Ishikawa (cell line): ENCODE measurements at regions not wholly inside any gene's neighbourhood (a gene's known extent, or its start where the extent isn't known, plus 50 kb on each side); places are given as distances from the start of the nearest gene placed in this dataset.

ENCODE experiments used
- CREB1 ChIP-seq: IDR thresholded peaks from 2 replicates; pipeline ENCODE4 v1.6.1; 2012; ENCODE audit warnings: low read depth
- EP300 ChIP-seq: IDR thresholded peaks from 2 replicates; pipeline ENCODE4 v1.6.1; 2012; ENCODE audit warnings: borderline replicate concordance
- FOXM1 ChIP-seq: IDR thresholded peaks from 2 replicates; pipeline ENCODE4 v1.6.1; 2012; ENCODE audit warnings: low read depth, borderline replicate concordance
- MAX ChIP-seq: IDR thresholded peaks from 2 replicates; pipeline ENCODE4 v1.6.1; 2012
- RAD21 ChIP-seq: IDR thresholded peaks from 2 replicates; pipeline ENCODE4 v1.6.1; 2012; ENCODE audit warnings: low read depth
- REST ChIP-seq: IDR thresholded peaks from 2 replicates; pipeline ENCODE4 v1.6.1; 2012; ENCODE audit warnings: low read depth, mild to moderate bottlenecking
- TAF1 ChIP-seq: IDR thresholded peaks from 2 replicates; pipeline ENCODE4 v1.6.1; 2012; ENCODE audit warnings: low read depth, mild to moderate bottlenecking
- TCF12 ChIP-seq: IDR thresholded peaks from 2 replicates; pipeline ENCODE4 v1.6.1; 2012; ENCODE audit warnings: low read depth
- TEAD4 ChIP-seq: IDR thresholded peaks from 2 replicates; pipeline ENCODE4 v1.6.1; 2012
- YY1 ChIP-seq: IDR thresholded peaks from 2 replicates; pipeline ENCODE4 v1.6.1; 2012; ENCODE audit warnings: low read depth

GRCh38 chr14:85336257-85336656 lies 193.7 kb upstream of the FLRT2 start:
- TF ChIP-seq FOXM1: no peak
- TF ChIP-seq TCF12: no peak
- no peak for TF ChIP-seq TAF1
- no peak for TF ChIP-seq RAD21
- TF ChIP-seq REST: no peak
- no peak for TF ChIP-seq MAX
- no peak for TF ChIP-seq YY1
- no peak for TF ChIP-seq EP300
- TF ChIP-seq CREB1: no peak
- no peak for TF ChIP-seq TEAD4
